ENCODE measurements at regions not wholly inside any gene's neighbourhood (a gene's known extent, or its start where the extent isn't known, plus 50 kb on each side); places are given as distances from the start of the nearest gene placed in this dataset.

- H3K27me3 ChIP-seq (ENCODE audit: control insufficient read depth, insufficient read depth, low read length, poor library complexity, severe bottlenecking): no peaks in the 10 kb centered on the region
- no peak for TF ChIP-seq CTCF (conservative IDR thresholded peaks at IDR 0.05)
- peaks cover 4% of the 10 kb centered on the region for H3K9me3 ChIP-seq (ENCODE audit: control insufficient read depth, low read length)
- H3K36me3 Mint-ChIP-seq (ENCODE audit: low read depth): no peaks in the 10 kb centered on the region
- no peak overlapping the region for H3K9ac ChIP-seq (ENCODE audit: extremely low read depth, low read length, poor library complexity, severe bottlenecking)
- H3K27ac ChIP-seq (ENCODE audit: low read depth, low read length): no peak overlapping the region
- no peak for DNase-seq
- H3K4me3 Mint-ChIP-seq: no peak overlapping the region
- no peak overlapping the region for H3K27ac Mint-ChIP-seq
- peaks cover 8% of the 10 kb centered on the region for H3K4me1 Mint-ChIP-seq
- no peaks in the 10 kb centered on the region for H3K27me3 Mint-ChIP-seq (ENCODE audit: insufficient read depth)
- 81 to 88% methylated on average over 6 to 8 of the region's 8 CpGs for WGBS, 2 experiments (ENCODE audit: insufficient coverage in 1 of 2, insufficient read length in 1 of 2)
- peaks cover 7% of the 10 kb centered on the region for H3K9me3 Mint-ChIP-seq
- no peak overlapping the region for H3K4me3 ChIP-seq (ENCODE audit: low read length)
- H3K4me1 ChIP-seq (ENCODE audit: control insufficient read depth, insufficient read depth, low read length): no peaks in the 10 kb centered on the region
- H3K36me3 ChIP-seq (ENCODE audit: control insufficient read depth, insufficient read depth, low read length): no peaks in the 10 kb centered on the region
Measured at GRCh38 chr5:8521991-8522390, 653.0 kb downstream of the MTRR start.

GRCh38 chr5:8522646-8523045 lies 653.7 kb downstream of the MTRR start:
- Histone ChIP-seq H3K4me1 (ENCODE audit: control insufficient read depth, insufficient read depth, low read length) (no peaks in the 10 kb centered on the region), H3K27me3 (ENCODE audit: control insufficient read depth, insufficient read depth, low read length, poor library complexity, severe bottlenecking) (no peaks in the 10 kb centered on the region), H3K27ac (ENCODE audit: low read depth, low read length) (no peak overlapping the region), H3K9ac (ENCODE audit: extremely low read depth, low read length, poor library complexity, severe bottlenecking) (no peak overlapping the region), H3K36me3 (ENCODE audit: control insufficient read depth, insufficient read depth, low read length) (no peaks in the 10 kb centered on the region), H3K9me3 (ENCODE audit: control insufficient read depth, low read length) (peaks cover 2% of the 10 kb centered on the region), H3K4me3 (ENCODE audit: low read length) (no peak overlapping the region)
- no peak for DNase-seq
- peak; percentile 52 for TF ChIP-seq CTCF (conservative IDR thresholded peaks at IDR 0.05)
- Mint-ChIP-seq H3K36me3 (ENCODE audit: low read depth) (no peaks in the 10 kb centered on the region), H3K4me1 (peaks cover 8% of the 10 kb centered on the region), H3K4me3 (no peak overlapping the region), H3K27me3 (ENCODE audit: insufficient read depth) (no peaks in the 10 kb centered on the region), H3K9me3 (peaks cover 3% of the 10 kb centered on the region), H3K27ac (no peak overlapping the region)
- 63 to 67% methylated on average over 3 of the region's 3 CpGs for WGBS, 2 experiments (ENCODE audit: insufficient coverage in 1 of 2, insufficient read length in 1 of 2)

- WGBS, 2 experiments (ENCODE audit: insufficient coverage in 1 of 2, insufficient read length in 1 of 2): 92 to 100% methylated on average over 1 to 3 of the region's 3 CpGs
- no peak overlapping the region for H3K27ac ChIP-seq (ENCODE audit: low read depth, low read length)
- no peaks in the 10 kb centered on the region for H3K9me3 Mint-ChIP-seq
- H3K9ac ChIP-seq (ENCODE audit: extremely low read depth, low read length, poor library complexity, severe bottlenecking): no peak overlapping the region
- no peak overlapping the region for H3K4me3 Mint-ChIP-seq
- no peak for TF ChIP-seq CTCF (conservative IDR thresholded peaks at IDR 0.05)
- peaks cover 8% of the 10 kb centered on the region for H3K4me1 Mint-ChIP-seq
- H3K27me3 Mint-ChIP-seq (ENCODE audit: insufficient read depth): no peaks in the 10 kb centered on the region
- H3K4me1 ChIP-seq (ENCODE audit: control insufficient read depth, insufficient read depth, low read length): no peaks in the 10 kb centered on the region
- H3K27ac Mint-ChIP-seq: no peak overlapping the region
- H3K36me3 Mint-ChIP-seq (ENCODE audit: low read depth): no peaks in the 10 kb centered on the region
- no peaks in the 10 kb centered on the region for H3K36me3 ChIP-seq (ENCODE audit: control insufficient read depth, insufficient read depth, low read length)
- no peaks in the 10 kb centered on the region for H3K9me3 ChIP-seq (ENCODE audit: control insufficient read depth, low read length)
- DNase-seq: no peak
- no peak overlapping the region for H3K4me3 ChIP-seq (ENCODE audit: low read length)
- no peaks in the 10 kb centered on the region for H3K27me3 ChIP-seq (ENCODE audit: control insufficient read depth, insufficient read depth, low read length, poor library complexity, severe bottlenecking)
Measured at GRCh38 chr5:8523501-8523900, 654.6 kb downstream of the MTRR start.

All from endodermal cell (in vitro differentiated cells).